ENCODE measurements at regions not wholly inside any gene's neighbourhood (a gene's known extent, or its start where the extent isn't known, plus 50 kb on each side); places are given as distances from the start of the nearest gene placed in this dataset.

GRCh38 chr2:104563398-104563996 lies 290.4 kb upstream of the POU3F3 start:
- no peak for TF ChIP-seq CTCF (conservative IDR thresholded peaks at IDR 0.05)
- no peak overlapping the region for H3K27ac ChIP-seq

- no peak for TF ChIP-seq CTCF (conservative IDR thresholded peaks at IDR 0.05)
Measured at GRCh38 chr2:104568247-104568646, 285.7 kb upstream of the POU3F3 start.

GRCh38 chr2:104570259-104570658 lies 283.7 kb upstream of the POU3F3 start:
- H3K27ac ChIP-seq: no peak overlapping the region
- no peak for TF ChIP-seq CTCF (conservative IDR thresholded peaks at IDR 0.05)

More at GRCh38 chr2:104568247-104568646, 285.7 kb upstream of the POU3F3 start:
- H3K27ac ChIP-seq: no peak overlapping the region

- H3K27ac ChIP-seq: no peak overlapping the region
- no peak for TF ChIP-seq CTCF (conservative IDR thresholded peaks at IDR 0.05)
Measured at GRCh38 chr2:104572834-104573233, 281.1 kb upstream of the POU3F3 start.

GRCh38 chr2:104574367-104574766 lies 279.5 kb upstream of the POU3F3 start:
- no peak for TF ChIP-seq CTCF (conservative IDR thresholded peaks at IDR 0.05)
- no peak overlapping the region for H3K27ac ChIP-seq

- H3K27ac ChIP-seq: no peak overlapping the region
- no peak for TF ChIP-seq CTCF (conservative IDR thresholded peaks at IDR 0.05)
Measured at GRCh38 chr2:104577143-104577542, 276.8 kb upstream of the POU3F3 start.

- H3K27ac ChIP-seq: no peak overlapping the region
- no peak for TF ChIP-seq CTCF (conservative IDR thresholded peaks at IDR 0.05)
Measured at GRCh38 chr2:104582471-104582870, 271.4 kb upstream of the POU3F3 start.
